ENCODE measurements at regions not wholly inside any gene's neighbourhood (a gene's known extent, or its start where the extent isn't known, plus 50 kb on each side); places are given as distances from the start of the nearest gene placed in this dataset.
A peak's percentile ranks its signal among the peaks of the same experiment; 100 is the strongest.

- peak in 2 of 3 donors; percentile 74 to 79 for DNase-seq
- H3K4me1 ChIP-seq, result peaks cover 0 to 27% (median 1%) of the 10 kb centered on the region in 4 donors
- peak overlapping the region in 2 of 4 donors; percentile 22 to 71 for H3K27ac ChIP-seq
- H3K4me3 ChIP-seq, result no peak overlapping the region
- H3K27me3 ChIP-seq, result no peaks in the 10 kb centered on the region
- H3K9me3 ChIP-seq, result no peaks in the 10 kb centered on the region
- no peaks in the 10 kb centered on the region for H3K36me3 ChIP-seq
- TF ChIP-seq CTCF (IDR thresholded peaks at IDR 0.05) (no peak), POLR2A (IDR thresholded peaks at IDR 0.05) (no peak)
These were observed 221.6 kb downstream of the CYP26B1 start for GRCh38 chr2:71926089-71926447.

GRCh38 chr2:71925268-71926088 lies 222.2 kb downstream of the CYP26B1 start:
- H3K27ac ChIP-seq, result peak overlapping the region in 2 of 4 donors; percentile 22 to 71
- H3K9me3 ChIP-seq, result no peaks in the 10 kb centered on the region
- peak in 1 of 3 donors; percentile 52 for DNase-seq
- H3K4me1 ChIP-seq, result peaks cover 0 to 27% (median 1%) of the 10 kb centered on the region in 4 donors
- H3K27me3 ChIP-seq, result no peaks in the 10 kb centered on the region
- no peak for TF ChIP-seq CTCF (IDR thresholded peaks at IDR 0.05)
- TF ChIP-seq POLR2A (IDR thresholded peaks at IDR 0.05), result no peak
- H3K4me3 ChIP-seq, result no peak overlapping the region
- no peaks in the 10 kb centered on the region for H3K36me3 ChIP-seq

GRCh38 chr2:71923887-71924533 lies 223.7 kb downstream of the CYP26B1 start:
- peak; percentile 38 to 84 (median 56) for DNase-seq

GRCh38 chr2:71923143-71923525 lies 224.5 kb downstream of the CYP26B1 start:
- no peak overlapping the region for H3K4me3 ChIP-seq
- peaks cover 0 to 21% (median 1%) of the 10 kb centered on the region in 4 donors for H3K4me1 ChIP-seq
- DNase-seq, result no peak
- no peak overlapping the region for H3K27ac ChIP-seq
- TF ChIP-seq CTCF (IDR thresholded peaks at IDR 0.05), result no peak
- TF ChIP-seq POLR2A (IDR thresholded peaks at IDR 0.05), result no peak
- H3K36me3 ChIP-seq, result no peaks in the 10 kb centered on the region
- no peaks in the 10 kb centered on the region for H3K9me3 ChIP-seq
- H3K27me3 ChIP-seq, result no peaks in the 10 kb centered on the region

More at GRCh38 chr2:71923887-71924533, 223.7 kb downstream of the CYP26B1 start:
- H3K4me3 ChIP-seq, result no peak overlapping the region
- no peak overlapping the region for H3K27ac ChIP-seq
- TF ChIP-seq POLR2A (IDR thresholded peaks at IDR 0.05) (no peak), CTCF (IDR thresholded peaks at IDR 0.05) (peak; percentile 11 to 87 (median 79))
- H3K27me3 ChIP-seq, result no peaks in the 10 kb centered on the region
- H3K4me1 ChIP-seq, result peaks cover 0 to 21% (median 1%) of the 10 kb centered on the region in 4 donors
- no peaks in the 10 kb centered on the region for H3K9me3 ChIP-seq
- no peaks in the 10 kb centered on the region for H3K36me3 ChIP-seq

GRCh38 chr2:71922499-71923142 lies 225.0 kb downstream of the CYP26B1 start:
- no peak for DNase-seq
- H3K4me3 ChIP-seq, result no peak overlapping the region
- no peak overlapping the region for H3K27ac ChIP-seq
- H3K9me3 ChIP-seq, result no peaks in the 10 kb centered on the region
- H3K36me3 ChIP-seq, result no peaks in the 10 kb centered on the region
- no peak for TF ChIP-seq POLR2A (IDR thresholded peaks at IDR 0.05)
- no peak for TF ChIP-seq CTCF (IDR thresholded peaks at IDR 0.05)
- H3K27me3 ChIP-seq, result no peaks in the 10 kb centered on the region
- H3K4me1 ChIP-seq, result peaks cover 0 to 21% (median 1%) of the 10 kb centered on the region in 4 donors

All from Peyer's patch (tissue), 4 donors.